Stimulated activated naive CD4-positive, alpha-beta T cell (primary cell): ENCODE measurements at regions not wholly inside any gene's neighbourhood (a gene's known extent, or its start where the extent isn't known, plus 50 kb on each side); places are given as distances from the start of the nearest gene placed in this dataset.
"Not testable (repeated sequence)": the region's sequence is repeated elsewhere in the genome, so short reads cannot be mapped to it uniquely, and the experiment has no call there.

Experiments
- DNase-seq, 6 experiments: peaks; one replicate each; lab custom pipeline; 2025; lab: John Stamatoyannopoulos, UW

DNA sequence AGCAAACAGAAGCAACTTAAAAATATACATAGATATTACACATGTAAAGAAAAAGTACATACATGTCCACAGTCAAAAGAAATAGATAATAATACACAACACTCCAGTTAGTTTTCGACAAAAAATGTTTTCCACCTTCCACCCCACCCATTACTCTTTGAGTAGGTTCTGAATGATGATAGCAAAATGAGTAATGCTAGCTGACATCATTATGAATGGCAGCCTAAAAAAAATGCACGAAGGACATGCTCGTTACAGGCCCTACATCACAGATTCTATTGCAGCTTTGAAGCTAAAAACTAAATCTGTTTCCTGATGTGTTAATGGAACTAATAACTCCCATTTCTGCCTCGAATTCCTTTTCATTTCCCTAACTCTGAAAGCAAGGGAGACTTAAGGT is 578.7 kb upstream of the NETO1 start:
- DNase-seq = no peak

DNA sequence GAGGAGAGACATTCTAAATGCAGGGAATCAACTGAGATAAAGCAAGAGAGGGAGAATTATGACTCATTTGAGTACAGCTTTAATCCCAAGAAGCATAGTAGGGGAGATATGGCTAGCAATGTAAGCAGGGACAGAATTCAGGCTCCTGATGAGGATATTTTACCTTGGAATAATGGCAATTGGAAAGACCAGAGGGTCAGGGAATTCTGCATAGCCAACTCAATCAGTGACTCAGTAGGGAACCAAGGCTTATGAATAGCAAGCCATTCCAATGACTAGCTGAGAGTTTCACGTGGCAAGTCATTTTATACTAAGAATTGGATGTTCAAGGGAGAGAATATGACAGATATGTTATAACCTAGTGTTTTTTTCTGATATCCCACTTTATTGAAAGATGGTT is 563.8 kb upstream of the NETO1 start:
- no peak for DNase-seq

DNA sequence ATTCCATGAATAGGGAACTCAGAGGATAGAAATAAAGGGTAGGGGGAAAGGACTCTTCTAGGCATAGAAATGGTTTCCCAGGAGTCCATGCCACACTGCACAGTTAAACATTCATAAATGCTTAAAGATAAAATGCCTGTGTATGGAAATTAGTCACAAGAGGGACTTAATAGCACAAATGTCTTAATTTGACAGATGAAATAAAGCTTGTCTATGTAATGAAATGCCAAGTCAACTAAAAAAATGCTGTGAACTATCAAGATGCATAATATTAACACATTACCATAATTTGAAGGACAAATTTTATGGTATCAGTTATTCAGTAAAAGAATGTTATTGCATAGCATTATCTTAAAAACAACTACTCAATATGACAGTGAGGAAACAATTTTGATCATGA is 553.2 kb upstream of the NETO1 start:
- DNase-seq = no peak

DNA sequence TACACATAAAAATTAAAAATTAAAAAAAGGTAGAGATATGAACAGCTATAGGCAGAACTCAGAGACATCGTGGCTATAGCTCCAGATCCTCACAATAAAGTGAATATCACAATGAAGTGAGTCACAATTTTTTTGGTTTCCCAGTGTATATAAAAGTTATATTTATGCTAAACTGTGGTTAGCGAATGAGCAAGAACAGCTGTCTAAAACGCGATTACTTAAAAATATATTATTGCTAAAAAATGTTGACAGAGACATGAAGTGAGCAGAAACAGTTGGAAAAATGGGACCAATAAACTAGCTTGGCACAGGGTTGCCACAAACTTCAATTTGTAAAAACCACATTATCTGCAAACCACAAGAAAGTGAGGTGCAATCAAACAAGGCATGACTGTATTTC is 551.7 kb upstream of the NETO1 start:
- DNase-seq = no peak

DNA sequence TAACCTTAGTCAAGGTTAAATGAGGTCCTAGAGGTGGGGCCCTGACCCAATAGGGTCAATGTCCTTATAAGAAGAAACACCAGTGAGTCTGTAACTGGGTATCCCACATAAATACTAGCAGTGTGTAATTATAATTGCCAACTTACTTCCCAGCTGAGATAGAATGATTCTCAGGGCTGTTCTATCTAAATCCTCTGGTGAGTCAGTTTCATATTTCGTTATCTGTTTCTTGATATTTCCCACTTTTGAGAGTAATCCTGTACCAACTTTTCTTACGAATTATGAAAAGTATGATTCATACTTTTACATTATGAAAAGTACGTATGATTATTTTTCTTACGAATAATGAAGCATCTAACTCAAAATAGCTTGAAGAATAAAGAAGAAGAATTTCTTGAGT is 546.8 kb upstream of the NETO1 start:
- DNase-seq = no peak

DNA sequence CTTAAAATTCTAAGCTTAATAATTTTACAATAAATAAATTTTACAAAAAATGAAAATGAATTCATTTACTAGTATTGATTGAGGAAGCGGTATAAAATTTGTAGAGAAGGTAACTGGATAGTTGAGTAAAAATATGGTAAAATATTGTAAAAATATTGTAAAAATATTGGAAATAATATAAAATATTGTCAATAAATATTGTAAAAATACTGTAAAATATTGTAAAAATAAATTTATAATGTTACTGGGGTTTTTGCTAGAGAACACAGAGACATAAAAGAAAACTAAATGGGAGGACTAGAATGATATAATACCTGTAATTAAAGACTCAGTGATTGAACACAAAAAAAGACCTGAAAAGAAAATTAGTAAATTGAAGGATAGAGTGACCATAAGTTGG is 546.3 kb upstream of the NETO1 start:
- DNase-seq = no peak

DNA sequence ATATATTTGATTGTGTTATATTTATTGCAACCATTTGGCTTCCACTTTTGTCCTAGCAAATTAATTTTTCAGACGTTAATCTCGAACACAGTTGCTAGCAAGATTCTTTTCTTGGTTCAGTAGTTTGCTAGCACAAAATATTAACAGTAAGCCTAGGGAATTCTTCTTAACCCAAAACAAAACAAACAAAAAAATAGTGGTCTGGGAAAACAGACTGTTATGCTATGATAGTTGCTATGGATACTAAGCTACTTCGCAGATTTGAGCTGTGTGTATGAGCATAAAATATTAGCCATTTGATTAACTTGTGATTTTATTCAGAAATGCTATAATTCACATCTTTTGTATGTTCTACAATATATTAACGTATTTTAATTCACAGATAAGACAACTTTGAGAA is 541.5 kb upstream of the NETO1 start:
- DNase-seq = peak in 1 of 6 experiments; percentile 0

DNA sequence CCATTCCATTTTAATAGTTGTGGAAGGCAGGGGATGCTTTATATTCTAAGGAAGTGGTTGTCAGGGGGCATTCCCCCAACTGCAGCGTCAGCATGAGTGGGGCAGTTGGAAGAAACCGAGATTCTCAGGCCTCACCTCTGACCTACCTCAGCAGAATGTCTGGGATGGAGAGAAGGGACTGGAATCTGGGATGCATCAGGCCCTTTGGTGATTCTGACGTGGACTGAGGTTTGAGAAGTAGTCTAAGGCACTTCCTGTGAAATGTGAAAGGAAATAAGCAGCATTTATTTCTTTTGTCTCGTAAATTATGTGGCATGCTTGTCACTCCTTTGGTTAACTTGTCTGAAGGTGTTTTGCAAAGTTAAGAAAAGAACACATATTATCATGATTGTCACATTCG is 540.7 kb upstream of the NETO1 start:
- no peak for DNase-seq

DNA sequence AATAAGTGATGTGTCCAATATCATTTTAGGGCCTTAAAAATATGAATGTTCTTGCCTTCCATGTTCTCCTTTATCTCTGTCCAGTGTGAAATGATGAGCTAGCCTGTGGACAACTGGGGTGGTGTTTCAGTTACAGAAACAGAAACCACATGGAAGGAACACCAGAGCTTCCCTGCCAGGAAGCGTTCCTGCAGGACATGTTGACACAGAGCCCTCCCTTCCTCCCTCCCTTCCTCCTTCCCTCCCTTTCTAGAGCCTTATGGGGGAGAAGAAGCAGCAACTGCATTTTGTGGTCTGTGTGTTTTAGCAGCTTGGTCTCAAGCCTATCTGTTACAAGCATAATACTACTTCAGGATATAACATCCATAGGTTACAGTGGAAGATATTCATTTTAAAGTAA is 539.7 kb upstream of the NETO1 start:
- no peak for DNase-seq

DNA sequence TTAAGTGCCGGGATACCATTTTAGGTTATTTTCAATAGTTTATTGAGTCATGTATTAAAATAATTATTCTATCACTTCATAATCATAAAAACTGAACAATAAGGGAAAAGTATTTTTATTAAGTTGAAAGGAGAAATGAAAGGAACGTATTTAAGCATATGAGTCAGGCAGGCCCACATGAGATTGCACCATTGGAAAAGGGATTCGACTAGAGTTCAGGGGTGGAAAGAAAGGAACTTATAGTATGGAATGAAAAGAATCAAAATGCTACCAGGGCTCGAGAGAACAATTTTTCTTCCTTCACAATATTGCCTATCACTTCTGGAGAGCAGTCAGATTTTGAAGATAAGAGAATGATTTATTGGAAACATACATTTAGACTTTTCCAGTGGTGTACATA is 516.5 kb upstream of the NETO1 start:
- DNase-seq = no peak

DNA sequence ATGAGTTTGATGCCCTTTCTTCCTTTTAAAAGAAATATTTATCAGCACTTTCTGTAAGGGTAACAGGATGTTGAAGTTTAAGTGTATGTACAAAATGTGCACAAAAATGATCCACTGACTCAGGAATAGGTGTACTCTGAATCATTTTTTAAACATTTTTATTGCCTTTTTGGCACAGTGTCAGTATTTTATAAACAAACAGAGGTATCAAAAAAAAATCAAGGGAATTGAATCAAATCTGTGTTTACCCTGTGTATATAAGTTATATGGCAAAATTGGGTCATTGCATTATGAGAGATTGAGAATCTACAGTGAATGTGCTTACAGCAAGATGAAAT is 513.9 kb upstream of the NETO1 start:
- DNase-seq = no peak

DNA sequence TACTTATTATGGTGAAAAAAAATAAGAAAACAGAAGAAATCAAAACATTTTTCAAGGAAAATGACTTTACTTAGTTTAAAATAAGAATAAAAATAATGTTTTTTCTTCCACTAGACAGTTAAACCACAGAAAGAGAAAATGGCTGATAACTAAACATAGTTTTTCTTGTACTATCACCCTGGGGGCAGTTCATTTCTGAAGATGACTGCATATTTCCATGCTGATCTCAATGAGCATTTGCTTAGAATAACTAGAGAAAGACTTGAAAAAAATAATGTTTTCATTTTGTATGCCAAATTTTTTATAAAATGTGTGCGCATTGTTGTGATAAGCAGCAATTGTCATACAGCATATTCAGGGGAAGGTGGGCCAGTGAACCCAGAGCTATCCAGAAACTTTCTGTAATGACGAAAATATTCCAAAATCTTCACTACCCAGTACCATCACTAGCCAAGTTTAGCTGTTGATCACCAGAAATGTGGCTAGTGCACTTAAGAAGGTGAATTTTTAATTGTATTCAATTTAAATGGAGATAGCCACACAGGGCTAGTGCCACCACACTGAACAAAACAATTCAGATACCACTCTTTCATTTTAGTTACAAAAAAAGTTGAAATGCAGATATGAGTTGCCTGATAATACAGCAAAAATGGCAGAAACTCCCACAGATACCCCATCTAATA is 513.4 kb upstream of the NETO1 start:
- no peak for DNase-seq

DNA sequence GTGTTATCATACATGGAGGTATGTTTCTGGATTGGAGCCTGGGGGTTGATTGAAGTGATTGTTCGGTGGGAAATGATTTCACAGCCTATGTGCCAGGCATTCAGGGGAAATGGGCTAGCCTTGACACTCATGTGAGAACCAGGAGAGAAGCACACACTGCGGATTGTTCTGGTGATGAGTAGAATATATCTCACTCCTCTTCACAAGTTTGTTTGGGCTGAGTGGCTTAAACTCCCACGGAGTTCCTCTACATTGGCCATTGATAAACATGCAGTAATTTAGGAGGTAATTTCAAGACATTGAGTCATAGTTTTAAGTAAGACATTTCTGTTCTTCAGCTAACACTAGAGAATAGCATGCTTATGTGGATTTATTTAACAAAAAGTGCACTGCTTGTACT is 498.9 kb upstream of the NETO1 start:
- no peak for DNase-seq

DNA sequence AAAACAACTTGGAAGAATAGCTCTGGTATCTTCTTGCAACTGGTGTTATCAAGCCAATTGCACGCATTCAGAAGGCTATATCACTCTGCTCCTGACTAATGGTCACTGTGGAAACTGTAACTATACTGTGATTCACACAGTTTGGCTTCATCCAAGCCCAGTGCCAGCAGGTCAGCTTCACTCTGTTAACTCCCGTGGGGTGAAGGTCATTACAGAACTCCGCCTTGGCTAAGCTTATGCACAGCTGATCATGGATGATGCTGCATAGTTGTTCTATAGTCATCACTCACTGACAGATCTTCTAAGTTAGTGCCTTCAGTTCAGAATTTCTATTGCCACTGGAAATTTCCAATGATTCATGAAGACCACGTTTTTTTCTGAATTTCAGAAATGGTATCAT is 497.2 kb upstream of the NETO1 start:
- no peak for DNase-seq

DNA sequence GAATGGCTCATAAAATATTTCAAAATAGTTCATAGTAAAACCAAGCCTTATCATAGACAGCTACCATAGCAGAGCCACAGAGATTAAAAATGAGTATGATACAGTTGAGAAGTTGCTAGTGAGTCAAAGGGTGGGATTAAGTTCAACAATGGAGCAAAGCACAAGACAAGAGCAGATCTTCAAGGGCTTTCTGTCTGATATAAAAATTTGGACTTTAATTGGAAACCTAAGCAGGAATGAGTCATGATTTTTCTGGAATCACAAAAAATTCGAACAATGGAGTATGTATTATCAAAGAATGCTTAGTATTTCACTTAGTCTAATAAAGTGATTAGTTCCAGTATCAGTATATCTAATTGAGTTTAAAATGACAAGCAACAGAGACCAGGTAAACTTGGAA is 487.3 kb upstream of the NETO1 start:
- DNase-seq = no peak

DNA sequence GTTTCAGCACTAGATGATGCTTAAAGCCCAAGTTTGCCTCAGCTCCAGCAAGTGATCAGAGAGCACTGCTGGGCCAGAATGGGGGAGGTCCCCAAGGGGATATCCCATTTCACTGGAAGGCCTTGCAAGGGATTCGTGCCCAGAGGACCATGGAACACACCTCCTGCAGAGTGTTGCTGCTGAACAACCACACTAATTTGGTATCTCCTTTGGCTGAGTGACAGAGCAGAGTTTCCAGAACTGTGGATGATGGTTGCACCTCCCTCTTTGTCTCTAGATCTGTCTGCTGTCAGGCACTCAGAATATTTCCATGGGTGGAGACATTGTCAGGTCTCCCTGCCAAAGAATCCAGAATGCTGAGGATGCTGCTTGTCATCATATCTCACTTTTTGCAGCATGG is 484.8 kb upstream of the NETO1 start:
- no peak for DNase-seq

DNA sequence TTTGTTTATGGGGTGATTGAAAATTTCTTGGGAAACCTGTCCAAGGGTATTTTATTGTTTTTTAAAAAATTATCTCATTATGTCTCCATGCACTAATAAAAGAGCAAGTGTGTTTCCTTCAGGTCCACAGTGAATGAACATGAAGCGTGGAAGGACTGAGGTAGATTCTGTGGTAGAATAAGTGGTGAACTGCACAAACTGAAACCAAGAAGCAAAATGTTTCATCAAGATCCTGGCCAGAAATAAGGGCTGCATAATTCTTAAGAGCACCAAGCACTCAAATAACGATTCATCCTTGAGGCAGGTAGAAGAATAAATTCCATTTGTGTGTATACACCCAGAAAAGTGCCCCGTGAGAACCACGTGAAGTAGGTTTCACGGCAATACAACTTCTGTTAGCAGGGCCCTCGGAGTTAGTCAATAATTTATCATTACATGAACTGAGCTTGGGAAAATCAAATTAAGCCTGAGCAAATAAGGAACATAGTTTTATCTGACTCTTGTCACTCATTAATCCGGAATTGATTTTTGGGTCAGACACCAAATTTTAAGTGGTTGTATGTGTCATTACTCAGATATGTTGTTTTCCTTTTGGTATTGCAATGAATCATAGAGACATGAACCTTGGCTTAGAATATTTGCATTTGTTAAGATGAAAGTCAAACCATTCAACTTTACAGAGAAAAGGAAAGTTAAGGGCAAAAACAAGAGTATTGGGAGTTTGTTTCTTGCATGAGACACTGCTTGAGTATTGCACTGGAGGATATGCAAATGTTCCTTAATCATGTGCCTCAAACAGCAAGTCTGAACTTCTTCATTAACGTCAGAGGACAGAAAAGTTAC is 472.6 kb upstream of the NETO1 start:
- DNase-seq = no peak

DNA sequence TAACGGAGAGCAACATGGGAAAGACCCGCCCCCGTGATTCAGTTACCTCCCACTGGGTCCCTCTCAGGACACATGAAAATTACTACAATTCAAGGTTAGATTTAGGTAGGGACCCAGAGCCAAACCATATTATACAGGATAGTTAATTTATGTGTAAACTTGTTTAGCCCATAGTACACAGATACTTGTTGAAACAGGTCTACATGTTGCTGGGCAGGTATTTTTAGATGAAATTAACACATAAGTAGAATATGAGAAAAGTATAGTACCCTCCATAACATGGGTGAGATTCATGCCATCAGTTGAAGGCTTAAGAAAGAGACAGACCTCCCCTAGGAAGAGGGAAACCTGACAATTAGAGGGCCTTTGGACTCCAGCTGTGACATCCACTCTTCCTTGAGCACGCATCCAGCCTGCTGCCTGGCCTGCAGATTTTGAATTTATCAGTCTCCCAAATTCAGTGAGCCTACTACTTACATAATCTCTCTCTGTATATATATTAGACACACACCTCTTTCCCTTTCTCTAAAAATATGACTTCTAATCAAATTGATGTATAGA is 463.5 kb upstream of the NETO1 start:
- no peak for DNase-seq

DNA sequence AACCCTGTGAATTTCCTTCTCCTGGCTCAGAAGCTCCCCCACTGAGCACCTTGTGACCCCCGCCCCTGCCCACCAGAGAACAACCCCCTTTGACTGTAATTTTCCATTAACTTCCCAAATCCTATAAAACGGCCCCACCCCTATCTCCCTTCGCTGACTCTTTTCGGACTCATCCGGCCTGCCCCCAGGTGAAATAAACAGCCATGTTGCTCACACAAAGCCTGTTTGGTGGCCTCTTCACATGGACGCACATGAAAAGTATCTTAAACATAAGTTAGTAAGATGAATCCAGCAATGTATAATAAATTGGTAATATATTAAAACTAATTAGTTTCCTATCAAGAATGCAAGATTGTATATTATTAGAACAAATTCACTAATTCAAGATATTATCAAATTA is 462.3 kb upstream of the NETO1 start:
- DNase-seq = not testable (repeated sequence)

DNA sequence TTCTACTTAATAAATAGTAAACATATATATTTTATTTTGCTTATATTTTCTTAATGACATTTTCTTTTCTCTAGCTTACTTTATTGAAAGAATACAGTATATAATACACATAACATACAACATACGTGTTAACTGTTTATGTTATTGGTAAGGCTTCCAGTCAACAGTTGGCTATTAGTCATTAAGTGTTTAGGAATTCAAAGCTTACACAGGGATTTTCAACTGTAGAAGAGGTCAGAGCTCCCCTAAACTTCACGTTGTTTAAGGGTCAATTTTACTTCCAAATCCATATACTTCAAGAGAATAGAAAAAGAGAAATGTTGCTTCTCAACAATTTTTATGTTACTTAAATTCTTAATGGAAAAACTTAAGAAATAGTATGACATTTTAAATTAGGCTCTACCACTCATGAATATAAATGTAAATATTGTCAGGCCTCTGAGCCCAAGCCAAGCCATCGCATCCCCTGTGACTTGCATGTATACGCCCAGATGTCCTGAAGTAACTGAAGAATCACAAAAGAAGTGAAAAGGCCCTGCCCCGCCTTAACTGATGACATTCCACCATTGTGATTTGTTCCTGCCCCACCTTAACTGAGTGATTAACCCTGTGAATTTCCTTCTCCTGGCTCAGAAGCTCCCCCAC is 456.5 kb upstream of the NETO1 start:
- DNase-seq = not testable (repeated sequence)

DNA sequence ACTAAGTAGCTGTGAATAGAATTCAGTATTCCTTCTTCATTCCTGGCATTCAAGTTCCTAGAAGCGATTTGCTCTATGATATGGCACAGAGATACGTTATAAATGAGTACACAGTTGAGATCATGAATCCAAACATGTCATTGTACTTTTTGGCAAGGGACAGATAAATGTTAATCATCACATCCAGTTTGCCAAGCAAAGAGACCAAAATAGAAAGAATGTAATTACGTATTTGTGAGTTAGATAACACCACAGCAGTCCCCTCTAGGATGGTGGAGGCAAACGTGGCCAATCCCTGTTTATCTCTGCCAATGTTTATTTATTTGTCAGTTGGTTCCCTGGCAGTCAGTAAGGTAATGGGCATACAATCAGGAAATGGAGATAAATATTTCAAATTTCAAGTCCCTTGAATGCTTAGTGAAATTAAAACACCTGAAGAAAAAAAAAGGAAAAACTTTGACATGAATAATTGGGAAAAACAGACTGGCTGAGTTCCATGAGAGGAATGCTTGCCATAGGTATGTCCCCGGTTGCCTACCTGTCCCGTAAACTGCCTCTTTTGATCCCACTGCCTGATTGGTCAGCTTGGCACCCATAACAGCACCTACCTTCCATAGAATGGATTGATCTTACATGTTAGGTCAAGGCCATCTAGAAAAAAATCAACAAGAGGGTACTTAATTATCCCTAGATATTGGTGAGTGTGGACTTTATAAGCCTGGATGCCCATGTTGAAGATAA is 451.1 kb upstream of the NETO1 start:
- no peak for DNase-seq

DNA sequence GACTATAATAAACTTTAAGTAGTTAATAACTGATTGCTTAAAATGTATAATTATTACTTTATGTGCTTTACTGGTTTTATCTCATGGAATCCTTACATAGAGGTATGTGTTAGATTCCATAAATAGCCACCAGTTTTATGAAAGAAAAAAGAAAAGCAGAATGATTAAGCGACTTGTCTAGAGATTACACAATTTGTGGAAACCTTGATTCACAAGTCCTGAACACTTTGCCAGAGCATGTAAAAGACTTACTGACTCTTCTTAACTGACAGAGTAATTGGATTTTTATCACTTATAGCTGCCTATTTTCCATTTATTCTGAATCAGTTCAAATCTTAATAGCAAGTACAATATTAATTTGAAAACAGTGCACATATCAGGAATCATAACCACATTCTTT is 448.7 kb upstream of the NETO1 start:
- no peak for DNase-seq
